Osteoblast (primary cell): ENCODE measurements at regions not wholly inside any gene's neighbourhood (a gene's known extent, or its start where the extent isn't known, plus 50 kb on each side); places are given as distances from the start of the nearest gene placed in this dataset.
A peak's percentile ranks its signal among the peaks of the same experiment; 100 is the strongest.

Experiments used
- DNase-seq: peaks from one replicate; pipeline ENCODE4 v3.0.0; 2011; ENCODE audit warnings: low spot score, mixed read lengths; ENCODE audit not compliant: insufficient read length; ENCODE audit errors: missing footprints
- H2AFZ ChIP-seq: 2 replicates; pipeline ENCODE4 v1.6.0; 2011; ENCODE audit warnings: mild to moderate bottlenecking, low read length
- H3K27ac ChIP-seq: 2 replicates; pipeline ENCODE4 v1.5.1; 2011; ENCODE audit warnings: mild to moderate bottlenecking, low read depth, low read length, moderate library complexity
- H3K27me3 ChIP-seq: 2 replicates; pipeline ENCODE4 v1.6.0; 2012; ENCODE audit warnings: mild to moderate bottlenecking, control low read depth, inconsistent platforms, low read length, moderate library complexity; ENCODE audit not compliant: insufficient read depth
- H3K36me3 ChIP-seq: 2 replicates; pipeline ENCODE4 v1.5.1; 2011; ENCODE audit warnings: mild to moderate bottlenecking, low read length, control low read depth, moderate library complexity; ENCODE audit not compliant: insufficient read depth
- H3K4me1 ChIP-seq: 2 replicates; pipeline ENCODE4 v1.5.1; 2011; ENCODE audit warnings: mild to moderate bottlenecking, low read length, control low read depth, moderate library complexity; ENCODE audit not compliant: insufficient read depth
- H3K4me2 ChIP-seq: 2 replicates; pipeline ENCODE4 v1.6.0; 2011; ENCODE audit warnings: mild to moderate bottlenecking, low read length; ENCODE audit not compliant: insufficient read depth
- H3K4me3 ChIP-seq: fragments of 200-600 bp; sonication (generic); 3 replicates; pipeline ENCODE4 v1.5.1; 2012; ENCODE audit warnings: mild to moderate bottlenecking, low read length, inconsistent platforms; ENCODE audit not compliant: insufficient read depth
- H3K79me2 ChIP-seq: 2 replicates; pipeline ENCODE4 v1.6.0; 2012; ENCODE audit warnings: mild to moderate bottlenecking, low read length, control low read depth, inconsistent platforms; ENCODE audit not compliant: insufficient read depth
- H3K9me3 ChIP-seq: 2 replicates; pipeline ENCODE4 v1.5.1; 2011; ENCODE audit warnings: low read depth, low read length, control low read depth
- H4K20me1 ChIP-seq: 2 replicates; pipeline ENCODE4 v1.6.0; 2012; ENCODE audit warnings: mild to moderate bottlenecking, low read length, control low read depth; ENCODE audit not compliant: insufficient read depth
- TF ChIP-seq, protein P1 (sequence below): IDR thresholded peaks from 2 replicates; pipeline ENCODE4 v1.5.1; 2011; ENCODE audit warnings: mild to moderate bottlenecking, low read depth, low read length, moderate library complexity; ENCODE audit errors: extremely low read depth

DNA sequence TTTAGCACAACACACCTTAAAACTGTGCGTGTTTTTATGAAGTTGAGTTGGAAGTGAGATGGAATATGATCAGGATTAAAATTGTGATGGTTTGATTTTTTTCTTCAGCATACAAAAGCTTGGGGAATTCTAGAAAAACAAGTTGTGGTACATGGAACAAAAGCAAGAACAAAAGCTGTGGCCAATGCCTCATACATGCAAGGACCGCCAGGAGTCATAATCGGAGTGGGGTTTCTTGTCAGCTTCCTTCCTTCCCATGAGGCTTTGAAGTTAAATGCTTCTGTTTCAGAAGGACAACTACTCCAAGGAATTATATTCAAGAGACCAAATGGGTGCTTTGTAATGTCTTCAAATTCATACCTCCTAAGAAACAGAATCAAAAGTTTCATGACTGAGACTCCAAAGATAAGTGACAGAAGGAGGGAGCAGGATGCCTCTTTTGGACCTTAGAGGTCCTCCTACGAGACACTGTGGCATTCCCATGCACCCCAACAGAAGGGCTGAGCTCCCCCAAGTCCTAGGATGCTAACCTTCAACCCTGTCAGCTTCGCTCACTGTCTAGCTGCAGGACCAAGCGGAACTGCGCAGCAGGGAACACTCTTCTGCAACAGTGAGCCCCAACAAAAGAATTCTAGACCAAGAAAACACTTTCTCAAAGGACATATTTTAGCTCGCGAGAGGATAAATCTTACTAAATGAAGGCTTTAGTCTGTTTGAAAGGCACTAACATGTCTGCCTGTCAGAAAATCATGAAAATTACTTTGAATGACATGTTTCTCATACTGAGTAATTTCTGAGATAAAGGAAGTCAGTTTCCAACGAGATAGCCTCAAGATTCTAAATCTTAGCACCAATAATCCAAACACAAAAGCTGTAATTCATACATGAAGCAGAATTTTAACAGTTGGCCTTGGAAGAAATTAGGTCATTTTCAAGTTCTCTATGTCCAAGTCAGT, 108.5 kb upstream of the NHSL1 start:
- Histone ChIP-seq H3K9me3 (no peaks in the 10 kb centered on the region), H4K20me1 (no peaks in the 10 kb centered on the region), H2AFZ (peak overlapping the region; percentile 32), H3K27me3 (no peaks in the 10 kb centered on the region), H3K27ac (no peak overlapping the region), H3K4me1 (peaks cover 4% of the 10 kb centered on the region), H3K79me2 (peaks cover 11% of the 10 kb centered on the region), H3K4me3 (no peak overlapping the region), H3K4me2 (no peak overlapping the region), H3K36me3 (no peaks in the 10 kb centered on the region)
- DNase-seq, result no peak
- TF ChIP-seq, protein P1, sequence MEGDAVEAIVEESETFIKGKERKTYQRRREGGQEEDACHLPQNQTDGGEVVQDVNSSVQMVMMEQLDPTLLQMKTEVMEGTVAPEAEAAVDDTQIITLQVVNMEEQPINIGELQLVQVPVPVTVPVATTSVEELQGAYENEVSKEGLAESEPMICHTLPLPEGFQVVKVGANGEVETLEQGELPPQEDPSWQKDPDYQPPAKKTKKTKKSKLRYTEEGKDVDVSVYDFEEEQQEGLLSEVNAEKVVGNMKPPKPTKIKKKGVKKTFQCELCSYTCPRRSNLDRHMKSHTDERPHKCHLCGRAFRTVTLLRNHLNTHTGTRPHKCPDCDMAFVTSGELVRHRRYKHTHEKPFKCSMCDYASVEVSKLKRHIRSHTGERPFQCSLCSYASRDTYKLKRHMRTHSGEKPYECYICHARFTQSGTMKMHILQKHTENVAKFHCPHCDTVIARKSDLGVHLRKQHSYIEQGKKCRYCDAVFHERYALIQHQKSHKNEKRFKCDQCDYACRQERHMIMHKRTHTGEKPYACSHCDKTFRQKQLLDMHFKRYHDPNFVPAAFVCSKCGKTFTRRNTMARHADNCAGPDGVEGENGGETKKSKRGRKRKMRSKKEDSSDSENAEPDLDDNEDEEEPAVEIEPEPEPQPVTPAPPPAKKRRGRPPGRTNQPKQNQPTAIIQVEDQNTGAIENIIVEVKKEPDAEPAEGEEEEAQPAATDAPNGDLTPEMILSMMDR, result no peak

DNA sequence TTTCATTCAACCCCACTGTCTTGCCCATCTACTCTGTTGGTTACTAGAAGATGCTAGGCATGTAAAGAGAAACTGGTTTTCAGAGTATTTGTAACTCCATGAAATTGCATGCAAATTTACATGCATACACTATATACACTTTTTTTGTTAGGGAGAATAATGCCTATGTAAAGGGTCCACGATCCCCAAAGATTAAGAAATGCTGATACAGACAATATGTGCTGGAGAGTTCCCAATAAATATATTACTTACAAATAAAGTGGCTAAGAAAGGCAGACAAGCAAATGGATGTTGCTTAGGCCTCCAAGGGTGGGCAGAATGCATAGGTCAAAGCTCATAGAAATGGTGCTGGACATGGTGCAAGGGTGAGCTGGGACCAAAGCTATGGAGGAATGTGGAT, 109.6 kb upstream of the NHSL1 start:
- Histone ChIP-seq H3K9me3 (no peaks in the 10 kb centered on the region), H3K4me3 (no peak overlapping the region), H4K20me1 (no peaks in the 10 kb centered on the region), H3K27me3 (no peaks in the 10 kb centered on the region), H3K79me2 (peaks cover 11% of the 10 kb centered on the region), H2AFZ (no peak overlapping the region), H3K4me1 (peaks cover 4% of the 10 kb centered on the region), H3K27ac (no peak overlapping the region), H3K36me3 (no peaks in the 10 kb centered on the region), H3K4me2 (no peak overlapping the region)
- TF ChIP-seq, protein P1, result no peak
- no peak for DNase-seq

DNA sequence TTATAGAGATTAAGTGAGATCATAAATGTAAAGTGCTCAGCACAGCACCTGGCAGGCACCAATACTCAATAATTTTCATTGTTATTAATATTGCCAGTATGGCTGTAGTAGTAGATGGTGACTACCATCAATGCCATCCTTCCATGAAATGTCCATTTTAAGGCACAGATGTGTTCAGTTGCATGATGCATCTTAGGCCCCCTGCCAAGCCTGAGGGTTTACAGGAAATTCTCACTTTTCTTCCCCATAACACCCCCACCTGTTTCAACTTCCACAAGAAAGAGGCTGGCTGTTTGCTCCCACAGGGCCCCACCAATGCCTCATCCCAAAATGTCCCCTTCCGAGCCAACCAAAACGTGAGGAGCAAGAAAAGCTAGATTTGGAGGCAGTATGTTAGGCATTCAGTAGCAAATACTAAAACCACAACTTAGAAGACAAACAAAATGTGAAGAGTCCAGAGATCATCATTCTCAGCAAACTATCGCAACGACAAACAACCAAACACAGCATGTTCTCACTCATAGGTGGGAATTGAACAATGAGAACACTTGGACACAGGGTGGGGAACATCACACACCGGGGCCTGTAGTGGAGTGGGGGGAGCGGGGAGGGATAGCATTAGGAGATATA, 110.6 kb upstream of the NHSL1 start:
- Histone ChIP-seq H3K79me2 (peaks cover 11% of the 10 kb centered on the region), H2AFZ (no peak overlapping the region), H3K9me3 (no peaks in the 10 kb centered on the region), H3K4me1 (peaks cover 2% of the 10 kb centered on the region), H3K4me3 (no peak overlapping the region), H3K36me3 (no peaks in the 10 kb centered on the region), H3K27ac (no peak overlapping the region), H4K20me1 (no peaks in the 10 kb centered on the region), H3K27me3 (no peaks in the 10 kb centered on the region), H3K4me2 (no peak overlapping the region)
- DNase-seq, result no peak
- TF ChIP-seq, protein P1, result no peak

DNA sequence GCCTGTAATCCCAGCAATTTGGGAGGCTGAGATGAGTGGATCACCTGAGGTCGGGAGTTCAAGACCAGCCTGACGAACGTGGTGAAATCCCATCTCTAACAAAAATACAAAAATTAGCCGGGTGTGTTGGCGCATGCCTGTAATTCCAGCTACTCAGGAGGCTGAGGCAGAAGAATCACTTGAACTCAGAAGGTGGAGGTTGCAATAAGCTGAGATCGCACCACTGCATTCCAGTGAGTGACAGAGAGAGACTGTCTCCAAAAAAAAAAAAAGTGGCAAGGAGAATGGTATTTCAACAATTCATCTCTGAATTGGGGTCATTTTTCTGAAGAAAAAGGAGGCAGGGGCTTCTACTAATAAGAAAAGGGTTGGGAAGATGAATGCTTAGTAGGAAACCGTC, 111.5 kb upstream of the NHSL1 start:
- TF ChIP-seq, protein P1, result no peak
- Histone ChIP-seq H3K4me1 (no peaks in the 10 kb centered on the region), H4K20me1 (no peaks in the 10 kb centered on the region), H2AFZ (no peak overlapping the region), H3K27ac (no peak overlapping the region), H3K79me2 (peaks cover 11% of the 10 kb centered on the region), H3K9me3 (no peaks in the 10 kb centered on the region), H3K36me3 (no peaks in the 10 kb centered on the region), H3K4me3 (no peak overlapping the region), H3K4me2 (no peak overlapping the region), H3K27me3 (no peaks in the 10 kb centered on the region)
- DNase-seq, result no peak
